ENCODE measurements at regions not wholly inside any gene's neighbourhood (a gene's known extent, or its start where the extent isn't known, plus 50 kb on each side); places are given as distances from the start of the nearest gene placed in this dataset.
"Not testable (repeated sequence)": the region's sequence is repeated elsewhere in the genome, so short reads cannot be mapped to it uniquely, and the experiment has no call there.

DNA sequence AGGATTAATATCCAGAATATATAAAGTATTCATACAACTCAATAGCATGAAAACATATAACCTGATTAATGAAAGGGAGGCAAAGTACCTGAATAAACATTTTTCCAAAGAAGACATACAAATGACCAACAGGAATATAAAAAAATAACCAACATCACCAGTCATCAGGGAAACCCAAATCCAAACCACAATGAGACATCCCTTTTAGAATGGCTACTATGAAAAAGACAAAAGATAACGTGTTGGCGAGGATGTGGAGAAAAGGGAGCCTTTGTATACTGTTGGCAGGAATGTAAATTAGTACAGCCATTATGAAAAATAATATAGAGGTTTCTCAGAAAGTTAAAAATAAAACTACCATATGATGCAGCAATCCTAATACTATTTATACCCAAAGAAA is 2999.5 kb upstream of the TEKT4 start:
- BruUV-seq (replicated peaks); ATAC-seq; H3K27ac ChIP-seq (ENCODE audit: low read depth, low read length); RAD21 ChIA-PET (ENCODE audit: low non-redundant PET in 1 of 2, low total read pairs in 2 of 2, uncharacterized antibody in 2 of 2, unreplicated experiment in 2 of 2); H3K9me2 ChIP-seq (ENCODE audit: insufficient read depth); POLR2A ChIA-PET; CTCF ChIA-PET; intact Hi-C loops (cut with micrococcal nuclease); H3K79me2 ChIP-seq (ENCODE audit: insufficient read depth, low read length); H3K4me2 ChIP-seq (ENCODE audit: low read length); H3K27me3 ChIP-seq (ENCODE audit: insufficient read depth, low read length); H3K9me3 ChIP-seq (ENCODE audit: control insufficient read depth in 1 of 2, insufficient read depth in 1 of 2, low read depth in 1 of 2, low read length in 2 of 2); H4K20me1 ChIP-seq (ENCODE audit: insufficient read depth); DNase-seq (ENCODE audit: low read depth, low spot score); H3K4me1 ChIP-seq (ENCODE audit: control insufficient read depth in 1 of 2, insufficient read depth in 2 of 2, low read length in 2 of 2); H3K4me3 ChIP-seq (replicated peaks in 1 of 2; ENCODE audit: low read depth in 1 of 2, low read length in 2 of 2); H3K9ac ChIP-seq (ENCODE audit: low read length); H3K36me3 ChIP-seq (ENCODE audit: control insufficient read depth in 1 of 2, insufficient read depth in 2 of 2, low read length in 2 of 2); H2AFZ ChIP-seq (ENCODE audit: low read depth, low read length, poor library complexity, severe bottlenecking): not testable (repeated sequence)

DNA sequence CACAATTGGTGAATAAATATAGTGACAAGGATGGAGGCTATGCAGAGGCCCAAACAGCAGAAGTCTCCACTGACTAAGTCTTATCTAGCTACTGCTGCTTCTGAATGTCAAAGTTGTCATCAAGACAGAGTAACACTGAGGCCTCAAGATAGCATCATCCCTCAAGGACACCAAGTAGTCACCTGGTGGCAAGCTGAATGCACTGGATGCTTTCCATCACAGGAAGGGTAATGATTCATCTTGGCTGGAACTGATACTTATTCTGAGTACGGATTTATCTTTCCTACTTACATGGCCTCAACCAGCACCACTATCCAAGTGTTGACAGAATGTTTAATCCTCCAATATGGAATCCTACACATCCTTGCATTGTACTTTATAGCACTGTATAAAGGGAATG is 2997.8 kb upstream of the TEKT4 start:
- H3K36me3 ChIP-seq (ENCODE audit: control insufficient read depth in 1 of 2, insufficient read depth in 2 of 2, low read length in 2 of 2); CTCF ChIA-PET; BruUV-seq (replicated peaks); DNase-seq (ENCODE audit: low read depth, low spot score); H3K9me3 ChIP-seq (ENCODE audit: control insufficient read depth in 1 of 2, insufficient read depth in 1 of 2, low read depth in 1 of 2, low read length in 2 of 2); POLR2A ChIA-PET; H3K4me3 ChIP-seq (replicated peaks in 1 of 2; ENCODE audit: low read depth in 1 of 2, low read length in 2 of 2); H3K4me2 ChIP-seq (ENCODE audit: low read length); RAD21 ChIA-PET (ENCODE audit: low non-redundant PET in 1 of 2, low total read pairs in 2 of 2, uncharacterized antibody in 2 of 2, unreplicated experiment in 2 of 2); H3K27ac ChIP-seq (ENCODE audit: low read depth, low read length); H3K4me1 ChIP-seq (ENCODE audit: control insufficient read depth in 1 of 2, insufficient read depth in 2 of 2, low read length in 2 of 2); H2AFZ ChIP-seq (ENCODE audit: low read depth, low read length, poor library complexity, severe bottlenecking); intact Hi-C loops (cut with micrococcal nuclease); H3K9ac ChIP-seq (ENCODE audit: low read length); H4K20me1 ChIP-seq (ENCODE audit: insufficient read depth); H3K27me3 ChIP-seq (ENCODE audit: insufficient read depth, low read length); H3K9me2 ChIP-seq (ENCODE audit: insufficient read depth); H3K79me2 ChIP-seq (ENCODE audit: insufficient read depth, low read length); ATAC-seq: not testable (repeated sequence)

GRCh38 chr2:91877658-91878210 is 2993.5 kb upstream of the TEKT4 start:
- H3K27me3 ChIP-seq (ENCODE audit: insufficient read depth, low read length); H3K36me3 ChIP-seq (ENCODE audit: control insufficient read depth in 1 of 2, insufficient read depth in 2 of 2, low read length in 2 of 2); ATAC-seq; H3K9me2 ChIP-seq (ENCODE audit: insufficient read depth); H4K20me1 ChIP-seq (ENCODE audit: insufficient read depth); POLR2A ChIA-PET; H3K9ac ChIP-seq (ENCODE audit: low read length); DNase-seq (ENCODE audit: low read depth, low spot score); H3K79me2 ChIP-seq (ENCODE audit: insufficient read depth, low read length); intact Hi-C loops (cut with micrococcal nuclease); H2AFZ ChIP-seq (ENCODE audit: low read depth, low read length, poor library complexity, severe bottlenecking); BruUV-seq (replicated peaks); H3K9me3 ChIP-seq (ENCODE audit: control insufficient read depth in 1 of 2, insufficient read depth in 1 of 2, low read depth in 1 of 2, low read length in 2 of 2); H3K4me1 ChIP-seq (ENCODE audit: control insufficient read depth in 1 of 2, insufficient read depth in 2 of 2, low read length in 2 of 2); CTCF ChIA-PET; H3K27ac ChIP-seq (ENCODE audit: low read depth, low read length); RAD21 ChIA-PET (ENCODE audit: low non-redundant PET in 1 of 2, low total read pairs in 2 of 2, uncharacterized antibody in 2 of 2, unreplicated experiment in 2 of 2); H3K4me3 ChIP-seq (replicated peaks in 1 of 2; ENCODE audit: low read depth in 1 of 2, low read length in 2 of 2); H3K4me2 ChIP-seq (ENCODE audit: low read length): not testable (repeated sequence)

Measured in HCT116 (cell line).